H1 (cell line): ENCODE measurements at regions not wholly inside any gene's neighbourhood (a gene's known extent, or its start where the extent isn't known, plus 50 kb on each side); places are given as distances from the start of the nearest gene placed in this dataset.

Experiments
- CTCF ChIA-PET: fragments of 300-600 bp; sonication (Branson Sonifier 250); formaldehyde crosslinking; loops from one replicate; lab custom pipeline; 2021; ENCODE audit not compliant: partially characterized antibody; lab: Charles Lee
- POLR2A ChIA-PET: fragments of 300-600 bp; sonication (Branson Sonifier 250); formaldehyde crosslinking; loops from one replicate; lab custom pipeline; 2021; ENCODE audit warnings: inconsistent platforms; ENCODE audit not compliant: partially characterized antibody; lab: Charles Lee
- DNase-seq, 2 experiments: peaks; one replicate each; pipeline versions ENCODE4 v3.0.0 to v3.0.0-alpha.2; 2010 to 2022; ENCODE audit warnings: low spot score in 2 of 2, low read depth in 1 of 2, mixed read lengths in 1 of 2
- FAIRE-seq: peaks from 2 replicates; lab custom pipeline; 2011; peaks lifted over from hg19 to GRCh38; lab: Jason Lieb, UNC
- H2AFZ ChIP-seq: 2 replicates; pipeline ENCODE4 v1.8.1; 2012; ENCODE audit warnings: low read length, inconsistent platforms
- H2AK5ac ChIP-seq: 2 replicates; pipeline ENCODE4 v1.6.1; 2013; ENCODE audit warnings: low read depth, low read length
- H2BK120ac ChIP-seq: replicated peaks from 2 replicates; pipeline ENCODE3; 2013; ENCODE audit warnings: low read depth, low read length, inconsistent platforms
- H2BK12ac ChIP-seq: 2 replicates; pipeline ENCODE4 v1.6.1; 2013; ENCODE audit warnings: low read depth, low read length
- H2BK15ac ChIP-seq: 2 replicates; pipeline ENCODE4 v1.6.1; 2013; ENCODE audit warnings: low read length
- H2BK20ac ChIP-seq: 2 replicates; pipeline ENCODE4 v1.6.1; 2013; ENCODE audit warnings: low read length
- H2BK5ac ChIP-seq: 2 replicates; pipeline ENCODE4 v1.6.1; 2013; ENCODE audit warnings: low read depth, low read length
- H3K14ac ChIP-seq: 2 replicates; pipeline ENCODE4 v1.6.1; 2013; ENCODE audit warnings: inconsistent platforms; ENCODE audit not compliant: insufficient read length
- H3K18ac ChIP-seq: 2 replicates; pipeline ENCODE4 v1.6.1; 2013; ENCODE audit warnings: low read length; ENCODE audit errors: extremely low read depth
- H3K23ac ChIP-seq: 2 replicates; pipeline ENCODE4 v1.6.1; 2013; ENCODE audit warnings: inconsistent platforms; ENCODE audit not compliant: insufficient read length
- H3K23me2 ChIP-seq: 2 replicates; pipeline ENCODE4 v1.6.1; 2013; ENCODE audit warnings: low read depth, low read length
- H3K27ac ChIP-seq: 2 replicates; pipeline ENCODE4 v1.6.1; 2011; ENCODE audit warnings: low read depth, low read length, inconsistent platforms
- H3K27me3 ChIP-seq, 4 experiments: replicated peaks in 1 of 4; 1 replicate in 1 of 4; 2 replicates in 3 of 4; pipeline versions ENCODE4 v1.6.1 to v1.8.1; 2011 to 2013; ENCODE audit warnings: low read length in 3 of 4, mild to moderate bottlenecking in 3 of 4, inconsistent platforms in 2 of 4, mixed read lengths in 2 of 4, moderate library complexity in 1 of 4; ENCODE audit not compliant: control insufficient read depth in 3 of 4, insufficient read depth in 3 of 4; ENCODE audit errors: extremely low read depth in 1 of 4
- H3K36me3 ChIP-seq, 4 experiments: 2 replicates each; pipeline versions ENCODE4 v1.6.1 to v1.8.1; 2011 to 2013; ENCODE audit warnings: mild to moderate bottlenecking in 4 of 4, low read length in 3 of 4, moderate library complexity in 2 of 4, control low read depth in 1 of 4, inconsistent platforms in 1 of 4; ENCODE audit not compliant: insufficient read depth in 4 of 4, control insufficient read depth in 2 of 4
- H3K4ac ChIP-seq: replicated peaks from 2 replicates; pipeline ENCODE3; 2013; ENCODE audit warnings: low read length, low read depth, mixed read lengths, inconsistent platforms; ENCODE audit not compliant: insufficient read length
- H3K4me1 ChIP-seq, 4 experiments: replicated peaks in 1 of 4; 1 replicate in 1 of 4; 2 replicates in 3 of 4; pipeline versions ENCODE4 v1.6.1 to v1.8.1; 2011 to 2013; ENCODE audit warnings: low read length in 3 of 4, inconsistent platforms in 2 of 4, mixed read lengths in 1 of 4; ENCODE audit not compliant: insufficient read depth in 4 of 4, control insufficient read depth in 3 of 4
- H3K4me2 ChIP-seq, 2 experiments: 2 replicates each; pipeline versions ENCODE4 v1.6.1 to v1.8.1; 2011 to 2013; ENCODE audit warnings: low read depth in 2 of 2, low read length in 2 of 2, control low read depth in 1 of 2, inconsistent platforms in 1 of 2, mild to moderate bottlenecking in 1 of 2; ENCODE audit not compliant: insufficient read depth in 1 of 2
- H3K4me3 ChIP-seq, 4 experiments: fragments of 200-600, 300-600 bp in 1 of 4; sonication (generic), shearing (Covaris generic), sonication (Bioruptor Twin) in 1 of 4; 2 replicates each; pipeline versions ENCODE4 v1.5.1 to v1.8.1; 2011 to 2016; ENCODE audit warnings: low read length in 4 of 4, low read depth in 3 of 4, control low read depth in 2 of 4, inconsistent platforms in 2 of 4, mild to moderate bottlenecking in 2 of 4, mixed read lengths in 1 of 4, moderate library complexity in 1 of 4; ENCODE audit not compliant: insufficient read depth in 2 of 4; ENCODE audit errors: extremely low read depth in 1 of 4
- H3K56ac ChIP-seq: replicated peaks from 2 replicates; pipeline ENCODE3; 2013; ENCODE audit warnings: low read depth, mild to moderate bottlenecking, mixed read lengths, low read length, inconsistent platforms; ENCODE audit not compliant: insufficient read length
- H3K79me1 ChIP-seq: 2 replicates; pipeline ENCODE4 v1.6.1; 2013; ENCODE audit warnings: low read depth, low read length, control low read depth
- H3K79me2 ChIP-seq, 2 experiments: 2 replicates each; pipeline versions ENCODE4 v1.6.1 to v1.8.1; 2012 to 2013; ENCODE audit warnings: low read length in 2 of 2, mild to moderate bottlenecking in 2 of 2, inconsistent platforms in 1 of 2; ENCODE audit not compliant: insufficient read depth in 2 of 2, control insufficient read depth in 1 of 2
- H3K9ac ChIP-seq, 4 experiments: replicated peaks in 1 of 4; 1 replicate in 1 of 4; 2 replicates in 3 of 4; pipeline versions ENCODE4 v1.6.1 to v1.8.1; 2011 to 2013; ENCODE audit warnings: low read depth in 3 of 4, low read length in 3 of 4, control low read depth in 2 of 4, mild to moderate bottlenecking in 2 of 4, moderate library complexity in 2 of 4, inconsistent platforms in 1 of 4; ENCODE audit errors: extremely low read depth in 1 of 4
- H3K9me3 ChIP-seq, 2 experiments: 2 replicates each; pipeline versions ENCODE4 v1.6.1 to v1.8.1; 2012 to 2013; ENCODE audit warnings: mild to moderate bottlenecking in 2 of 2, moderate library complexity in 2 of 2, control low read depth in 1 of 2, inconsistent platforms in 1 of 2, low read depth in 1 of 2, low read length in 1 of 2, mixed read lengths in 1 of 2; ENCODE audit not compliant: insufficient read depth in 2 of 2
- H4K20me1 ChIP-seq, 2 experiments: replicated peaks in 1 of 2; 2 replicates each; pipeline versions ENCODE3 to v1.8.1; 2011 to 2013; ENCODE audit warnings: inconsistent platforms in 2 of 2, low read length in 2 of 2, mild to moderate bottlenecking in 1 of 2; ENCODE audit not compliant: insufficient read depth in 2 of 2, control insufficient read depth in 1 of 2
- H4K5ac ChIP-seq: 2 replicates; pipeline ENCODE4 v1.6.1; 2013; ENCODE audit warnings: low read length, low read depth, mixed read lengths, inconsistent platforms; ENCODE audit not compliant: insufficient read length
- H4K8ac ChIP-seq: 2 replicates; pipeline ENCODE4 v1.8.0; 2013; ENCODE audit warnings: mild to moderate bottlenecking, moderate library complexity, low read length, inconsistent platforms; ENCODE audit not compliant: insufficient read depth; ENCODE audit errors: extremely low read depth
- H4K91ac ChIP-seq: replicated peaks from 2 replicates; pipeline ENCODE3; 2013; ENCODE audit warnings: low read length, mixed read lengths, inconsistent platforms; ENCODE audit not compliant: insufficient read length
- ATF2 ChIP-seq: IDR thresholded peaks from 2 replicates; pipeline ENCODE4 v1.6.1; 2012; ENCODE audit warnings: low read length, inconsistent platforms
- ATF3 ChIP-seq: IDR thresholded peaks from 2 replicates; pipeline ENCODE4 v1.6.1; 2011; ENCODE audit warnings: low read depth, mild to moderate bottlenecking, low read length; ENCODE audit not compliant: insufficient read depth
- BRCA1 ChIP-seq: IDR thresholded peaks from 2 replicates; pipeline ENCODE4 v1.6.1; 2012; ENCODE audit warnings: low read depth, low read length, improper control_type of control experiment
- EGR1 ChIP-seq: IDR thresholded peaks from 2 replicates; pipeline ENCODE4 v1.6.1; 2011; ENCODE audit warnings: low read depth, low read length, borderline replicate concordance
- NANOG ChIP-seq: IDR thresholded peaks from 2 replicates; pipeline ENCODE4 v1.6.1; 2011; ENCODE audit warnings: low read length, low read depth, mild to moderate bottlenecking, inconsistent platforms; ENCODE audit not compliant: insufficient read depth, poor library complexity, severe bottlenecking
- RXRA ChIP-seq: IDR thresholded peaks from 2 replicates; pipeline ENCODE4 v1.6.1; 2011; ENCODE audit warnings: low read depth, mild to moderate bottlenecking, low read length, moderate library complexity; ENCODE audit not compliant: insufficient read depth
- YY1 ChIP-seq: IDR thresholded peaks from 2 replicates; pipeline ENCODE4 v1.6.1; 2011; ENCODE audit warnings: low read depth, mild to moderate bottlenecking, low read length
- ZNF274 ChIP-seq: IDR thresholded peaks from 2 replicates; pipeline ENCODE4 v1.7.0; 2012; ENCODE audit warnings: low read length, borderline replicate concordance; ENCODE audit errors: extremely low read depth
- WGBS, 2 experiments: shearing (Covaris generic) in 1 of 2; methylation state at CpG; one replicate each; pipeline versions ENCODE4 v1.1.6 to v1.1.7; 2013 to 2015; ENCODE audit warnings: low lambda C conversion rate in 2 of 2, mixed read lengths in 2 of 2, inconsistent platforms in 1 of 2, low coverage in 1 of 2, missing lambda C conversion rate in 1 of 2; ENCODE audit not compliant: insufficient replicate concordance in 2 of 2, insufficient coverage in 1 of 2, insufficient read length in 1 of 2; ENCODE audit errors: extremely low coverage in 1 of 2, missing lambda C conversion rate in 1 of 2; 5-methylcytosine and 5-hydroxymethylcytosine counted together
- TF ChIP-seq, protein P1 (sequence below): IDR thresholded peaks from 2 replicates; pipeline ENCODE4 v1.6.1; 2012; ENCODE audit warnings: inconsistent platforms

- Histone ChIP-seq H2AK5ac (no peak overlapping the region), H2BK12ac (peak overlapping the region; percentile 80; the same call in 1 of the 2 replicates), H4K5ac (no peak overlapping the region), H3K4me3 (no peak overlapping the region), H3K56ac (no peak overlapping the region), H3K36me3 (no peaks in the 10 kb centered on the region), H3K27ac (no peak overlapping the region), H2BK15ac (0 out of 2 replicates have a peak overlapping the region, but pooled peaks have one; percentile 95), H3K4me2 (no peak overlapping the region), H2BK20ac (0 out of 2 replicates have a peak overlapping the region, but pooled peaks have one; percentile 32), H4K20me1 (no peaks in the 10 kb centered on the region), H3K4me1 (peaks cover 0 to 26% (median 9%) of the 10 kb centered on the region in 4 experiments; a peak in 6 of 7 replicates), H2BK120ac (no peak overlapping the region), H3K79me2 (no peaks in the 10 kb centered on the region), H3K4ac (no peak overlapping the region), H2BK5ac (no peak overlapping the region), H3K23me2 (no peaks in the 10 kb centered on the region), H4K91ac (no peak overlapping the region), H3K27me3 (peaks cover 0 to 4% (median 1%) of the 10 kb centered on the region in 4 experiments; a peak in 3 of 7 replicates), H3K14ac (no peak overlapping the region), H3K9me3 (no peaks in the 10 kb centered on the region), H3K18ac (no peak overlapping the region), H2AFZ (no peak overlapping the region), H3K9ac (no peak overlapping the region), H3K79me1 (no peaks in the 10 kb centered on the region), H3K23ac (no peak overlapping the region), H4K8ac (no peak overlapping the region)
- FAIRE-seq (no peak), DNase-seq (no peak)
- WGBS, 2 experiments: 90% methylated on average over 32 of the region's 32 CpGs; no CpG with 5 or more reads in 1 of the 2 experiments
- ChIA-PET CTCF (interaction anchor here (0.7 to 7.5 kb wide), 15 partner anchors 8 to 670 kb away, joined by 3 to 79 read pairs (median 4); partner anchors contain the start of gene HES1), POLR2A (interaction anchor here (1.1 kb wide), 2 partner anchors 24 to 459 kb away, joined by 3 to 4 read pairs; no protein-coding TSS in a partner anchor)
- no peak for TF ChIP-seq EGR1
- no peak for TF ChIP-seq ATF3
- no peak for TF ChIP-seq BRCA1
- TF ChIP-seq YY1: no peak
- no peak for TF ChIP-seq ZNF274
- TF ChIP-seq NANOG: no peak
- TF ChIP-seq, protein P1, sequence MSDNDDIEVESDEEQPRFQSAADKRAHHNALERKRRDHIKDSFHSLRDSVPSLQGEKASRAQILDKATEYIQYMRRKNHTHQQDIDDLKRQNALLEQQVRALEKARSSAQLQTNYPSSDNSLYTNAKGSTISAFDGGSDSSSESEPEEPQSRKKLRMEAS: no peak
- no peak for TF ChIP-seq RXRA
- TF ChIP-seq ATF2: no peak
Measured at GRCh38 chr3:194272861-194273742, 78.0 kb downstream of the CPN2 start.
